Stomach smooth muscle (tissue), 2 donors: ENCODE measurements at regions not wholly inside any gene's neighbourhood (a gene's known extent, or its start where the extent isn't known, plus 50 kb on each side); places are given as distances from the start of the nearest gene placed in this dataset.
"Not testable (repeated sequence)": the region's sequence is repeated elsewhere in the genome, so short reads cannot be mapped to it uniquely, and the experiment has no call there.

Source experiments
- H3K27ac ChIP-seq: one replicate; pipeline ENCODE4 v1.7.0; 2013; ENCODE audit warnings: mild to moderate bottlenecking, low read length, inconsistent platforms
- H3K27me3 ChIP-seq, 2 donors: one replicate each; pipeline ENCODE4 v1.7.0; 2013; ENCODE audit warnings: low read length in 2 of 2; ENCODE audit not compliant: insufficient read depth in 2 of 2, control insufficient read depth in 1 of 2
- H3K36me3 ChIP-seq, 2 donors: one replicate each; pipeline ENCODE4 v1.7.0; 2013; ENCODE audit warnings: low read length in 2 of 2; ENCODE audit not compliant: control insufficient read depth in 2 of 2, insufficient read depth in 2 of 2
- H3K4me1 ChIP-seq: one replicate; pipeline ENCODE4 v1.7.0; 2013; ENCODE audit warnings: low read length; ENCODE audit not compliant: control insufficient read depth, insufficient read depth
- H3K4me3 ChIP-seq, 2 donors: one replicate each; pipeline ENCODE4 v1.7.0; 2013; ENCODE audit warnings: low read length in 2 of 2
- H3K9ac ChIP-seq, 2 donors: one replicate each; pipeline ENCODE4 v1.7.0; 2013; ENCODE audit warnings: low read length in 2 of 2, mild to moderate bottlenecking in 1 of 2
- H3K9me3 ChIP-seq, 2 donors: one replicate each; pipeline ENCODE4 v1.7.0; 2013; ENCODE audit warnings: low read length in 2 of 2; ENCODE audit not compliant: control insufficient read depth in 2 of 2
- donor health status: healthy.
- donor health status: Pancreatic carcinoma.

DNA sequence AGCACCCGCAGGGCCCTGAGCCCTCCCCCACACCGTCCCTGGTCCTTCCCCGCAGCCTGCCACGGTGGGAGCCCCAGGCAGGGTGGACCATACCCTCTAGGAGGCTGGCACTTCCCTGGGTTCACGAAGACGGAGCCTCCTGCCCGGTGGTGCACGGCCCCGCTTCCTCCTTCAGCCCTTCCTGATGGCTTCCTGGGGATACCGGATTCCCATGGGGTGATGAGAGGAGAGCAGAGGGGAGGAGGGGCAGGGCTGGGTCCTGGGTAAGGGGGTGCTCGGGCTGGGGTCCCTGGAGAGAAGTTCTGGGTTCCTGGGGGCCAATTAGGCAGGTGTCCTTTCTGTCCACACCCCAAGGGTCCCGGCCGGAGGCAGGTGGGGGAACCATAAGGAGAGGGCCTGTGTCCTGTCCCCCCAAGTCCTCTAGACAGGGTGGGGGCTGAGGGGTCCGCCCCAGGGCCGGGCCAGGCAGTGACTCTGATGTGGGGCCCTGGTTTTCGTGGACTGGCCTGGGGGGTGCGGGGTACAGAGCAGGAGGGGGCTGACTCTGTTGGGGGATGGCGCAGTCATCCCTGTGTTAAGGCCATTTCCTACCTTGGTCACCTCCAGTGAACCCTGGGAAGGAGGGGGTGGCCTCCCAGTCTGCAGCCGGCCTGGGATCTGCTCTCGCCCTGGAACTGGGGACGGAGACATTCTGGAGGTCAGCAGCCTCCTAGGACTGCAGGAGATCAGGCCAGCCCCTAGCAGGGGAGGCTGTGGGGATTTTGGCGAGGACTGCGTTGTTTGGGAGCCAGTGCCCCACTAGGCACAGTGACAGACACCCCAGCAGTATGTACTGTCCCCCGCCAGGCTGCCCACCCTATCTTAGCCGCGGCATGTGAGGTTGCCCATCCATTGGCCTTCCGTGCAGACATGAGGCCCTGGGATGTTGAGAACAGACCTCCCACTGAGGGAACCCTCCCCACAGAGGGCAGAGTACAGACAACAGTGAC is 366.4 kb downstream of the TMEM121 start:
- H3K4me3 ChIP-seq, H3K27me3 ChIP-seq, H3K4me1 ChIP-seq, H3K9ac ChIP-seq, H3K36me3 ChIP-seq, H3K9me3 ChIP-seq, H3K27ac ChIP-seq: not testable (repeated sequence)

DNA sequence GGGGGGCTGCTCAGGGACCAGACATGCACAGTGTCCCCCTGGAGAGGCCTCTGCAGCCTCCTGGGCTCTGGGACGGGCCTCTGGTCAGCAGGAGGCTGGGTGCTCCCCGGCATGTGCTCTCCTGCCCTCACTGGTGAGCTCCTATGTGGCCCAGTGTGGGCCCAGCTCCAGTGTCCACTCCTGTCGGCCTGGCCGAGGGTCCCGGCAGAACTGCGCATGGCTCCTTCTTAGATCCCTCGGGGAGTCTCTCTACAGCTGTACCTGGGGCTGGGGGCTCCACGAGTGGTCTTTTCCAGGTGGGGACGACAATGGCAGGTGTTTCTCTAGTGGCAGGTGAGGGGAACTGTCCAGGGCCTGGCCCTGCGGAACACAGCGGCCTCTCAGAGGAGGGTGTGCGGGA is 367.3 kb downstream of the TMEM121 start:
- not testable (repeated sequence) for H3K4me3 ChIP-seq, H3K9me3 ChIP-seq, H3K4me1 ChIP-seq, H3K27me3 ChIP-seq, H3K27ac ChIP-seq, H3K36me3 ChIP-seq, H3K9ac ChIP-seq

DNA sequence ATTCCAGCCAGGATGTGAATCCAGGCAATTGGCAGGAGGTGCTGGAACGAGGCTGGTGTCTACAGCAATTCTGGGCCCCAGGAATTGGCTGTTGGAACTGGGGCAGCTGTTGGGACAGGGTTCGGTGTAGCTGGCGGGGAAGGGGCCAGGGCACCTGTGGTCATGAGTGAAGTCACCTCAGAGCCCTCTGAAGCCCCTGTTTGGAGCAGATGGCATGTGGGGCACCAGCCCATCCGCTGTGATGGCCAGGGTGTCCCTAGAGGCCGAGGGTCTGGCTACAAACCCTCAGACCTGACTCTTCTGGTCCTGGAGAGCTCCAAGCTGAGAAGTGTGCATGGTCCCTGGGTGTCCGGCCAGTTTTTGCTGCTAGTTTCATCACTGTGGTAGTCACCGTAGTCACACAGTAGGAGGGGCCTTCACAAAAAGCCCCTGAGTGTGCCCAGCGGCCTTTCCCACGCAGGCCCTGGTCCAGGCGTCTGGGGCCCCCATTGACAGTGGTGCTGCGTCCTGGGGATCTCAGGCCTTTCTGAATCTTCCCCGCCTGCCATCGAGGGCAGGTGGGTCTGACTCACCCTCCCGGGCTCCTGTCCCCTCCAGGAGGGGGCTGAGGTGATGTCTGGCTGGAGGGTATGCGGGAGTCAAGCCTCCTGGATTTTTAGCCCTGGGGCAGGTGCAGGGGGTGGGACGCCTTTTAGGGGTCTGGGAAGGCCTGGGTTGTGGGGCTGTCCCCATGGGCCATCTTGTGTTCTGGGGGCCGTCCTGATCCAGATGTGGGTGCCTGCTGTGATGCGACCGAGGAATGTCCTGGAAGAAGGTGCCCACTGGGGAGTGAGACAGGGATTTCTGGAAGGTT is 368.0 kb downstream of the TMEM121 start:
- no peaks in the 10 kb centered on the region for H3K36me3 ChIP-seq
- H3K9me3 ChIP-seq, result no peaks in the 10 kb centered on the region
- H3K4me3 ChIP-seq, result no peak overlapping the region
- H3K9ac ChIP-seq, result no peak overlapping the region
- no peaks in the 10 kb centered on the region for H3K27me3 ChIP-seq
- H3K27ac ChIP-seq, result no peak overlapping the region
- no peaks in the 10 kb centered on the region for H3K4me1 ChIP-seq

DNA sequence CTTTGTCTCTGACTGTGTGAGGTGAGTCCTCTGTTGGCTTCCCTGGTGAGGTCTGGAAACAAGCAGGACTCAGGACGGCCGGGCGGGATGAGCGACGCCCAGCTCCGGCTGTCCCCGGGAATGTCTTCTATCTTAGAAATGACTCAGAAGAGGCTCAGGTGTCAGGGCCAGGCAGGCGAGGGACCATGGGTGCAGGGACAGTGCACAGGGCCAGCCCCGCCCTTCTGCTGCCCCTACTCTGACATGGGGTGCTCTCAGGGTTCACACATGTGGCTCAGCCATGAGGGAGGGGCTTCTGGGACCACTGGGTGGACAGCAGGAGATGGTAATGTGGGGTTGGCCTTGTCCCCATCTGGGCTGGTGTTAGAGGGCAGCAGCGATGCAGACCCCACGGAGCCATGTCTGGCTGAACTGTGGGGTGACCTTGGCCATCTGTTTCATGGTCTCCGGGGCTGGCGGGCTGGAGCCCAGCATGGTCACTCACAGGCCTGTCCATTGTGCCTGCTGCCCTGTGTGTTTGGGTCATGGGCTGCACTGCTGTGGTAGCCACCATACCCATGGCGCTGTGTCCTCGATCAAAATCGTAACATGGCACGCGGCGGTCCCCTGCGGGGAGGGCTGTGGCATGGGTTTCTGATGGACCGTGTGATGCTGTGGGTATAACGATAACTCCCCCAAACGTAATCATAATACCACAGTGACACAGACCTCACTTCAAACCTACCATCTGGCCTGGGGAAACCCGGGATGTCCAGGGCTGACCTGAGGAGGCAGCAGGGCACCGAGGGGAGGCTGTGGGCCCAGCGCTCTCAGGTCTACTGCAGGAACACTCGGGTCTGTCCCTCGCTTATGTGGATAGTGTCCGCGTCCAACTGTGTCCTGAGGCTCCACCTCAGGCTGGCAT is 368.8 kb downstream of the TMEM121 start:
- H3K9me3 ChIP-seq, result no peaks in the 10 kb centered on the region
- H3K27me3 ChIP-seq, result no peaks in the 10 kb centered on the region

DNA sequence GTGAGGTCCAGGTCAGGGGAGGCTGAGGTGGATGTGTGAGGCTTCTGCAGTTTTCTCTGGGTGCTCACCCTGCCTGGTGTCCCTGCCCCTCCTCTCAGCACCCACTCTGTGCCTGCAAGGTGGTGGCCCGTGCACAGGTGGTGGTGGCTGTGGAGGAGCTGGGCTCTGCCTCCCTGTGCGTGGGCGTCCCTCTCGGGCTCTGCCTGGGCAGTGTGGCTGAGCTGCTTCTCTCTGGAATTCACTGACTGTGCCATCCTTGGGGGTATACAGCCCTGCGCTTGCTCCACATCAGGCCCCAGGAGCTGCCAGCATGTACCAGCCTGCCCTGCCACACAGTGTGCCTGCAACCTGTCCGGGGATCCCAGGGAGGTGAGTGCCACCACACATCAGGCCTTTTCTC is 369.8 kb downstream of the TMEM121 start:
- H3K9ac ChIP-seq, H3K36me3 ChIP-seq, H3K4me3 ChIP-seq, H3K4me1 ChIP-seq, H3K27me3 ChIP-seq, H3K27ac ChIP-seq, H3K9me3 ChIP-seq: not testable (repeated sequence)

More for the DNA sequence above, 368.8 kb downstream of the TMEM121 start:
- Histone ChIP-seq H3K27ac (no peak overlapping the region), H3K4me3 (no peak overlapping the region), H3K36me3 (no peaks in the 10 kb centered on the region), H3K9ac (no peak overlapping the region), H3K4me1 (no peaks in the 10 kb centered on the region)

DNA sequence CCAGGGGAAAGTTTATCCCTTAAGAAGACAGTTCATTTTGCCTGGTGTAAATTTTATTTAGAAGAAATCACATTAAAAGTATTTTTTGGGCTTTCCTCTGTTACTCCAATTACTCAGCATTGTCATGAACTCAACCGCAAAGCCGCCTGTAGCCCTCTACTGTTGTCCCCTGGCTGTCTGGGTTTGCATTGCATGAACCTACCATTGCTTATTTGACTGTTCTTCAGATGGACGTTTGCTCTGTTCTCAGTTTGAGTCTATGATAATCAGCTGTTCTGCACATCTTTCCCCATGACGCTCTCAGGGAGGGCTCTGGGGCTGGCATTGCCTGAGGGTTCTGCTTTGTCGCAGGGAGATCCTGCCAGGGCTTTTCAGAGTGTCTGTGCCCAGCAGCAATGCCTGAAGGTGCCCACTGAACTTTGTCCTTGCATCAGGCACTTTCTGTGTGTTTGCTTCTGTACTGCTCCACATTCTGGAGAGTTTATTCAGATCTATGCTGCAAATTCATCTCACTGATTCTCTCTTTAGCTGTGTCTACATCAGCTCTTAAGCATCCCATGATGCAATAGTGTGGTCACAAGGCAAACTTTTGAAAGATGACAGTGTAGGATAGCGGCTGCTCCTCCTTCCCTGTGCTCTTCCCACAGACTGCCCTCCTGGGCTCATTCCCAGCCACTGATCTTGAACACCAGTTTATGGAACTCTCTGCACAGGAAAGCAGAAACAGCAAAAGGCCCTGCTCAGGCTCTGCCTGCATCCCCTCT is 370.8 kb downstream of the TMEM121 start:
- H3K36me3 ChIP-seq, H3K9me3 ChIP-seq, H3K27me3 ChIP-seq, H3K4me3 ChIP-seq, H3K4me1 ChIP-seq, H3K9ac ChIP-seq, H3K27ac ChIP-seq: not testable (repeated sequence)

DNA sequence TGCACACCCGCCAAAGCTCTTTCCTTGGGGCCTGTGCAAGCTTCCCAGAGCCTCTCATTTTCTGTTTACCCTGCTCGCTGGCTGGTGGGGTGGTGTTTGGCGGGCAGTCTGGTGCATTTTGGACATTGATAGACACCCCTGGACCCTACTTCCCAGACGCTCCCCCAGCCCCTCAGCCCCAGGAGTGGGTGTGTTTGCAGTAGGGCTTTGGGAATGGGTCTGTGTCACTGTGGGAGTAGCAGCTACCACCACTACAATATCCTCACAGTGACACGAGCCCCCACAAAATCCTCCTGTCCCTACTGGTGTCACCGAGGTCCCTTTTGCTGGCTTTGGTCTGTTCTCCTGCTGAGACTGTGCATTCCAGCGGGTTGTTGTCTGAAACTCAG is 371.3 kb downstream of the TMEM121 start:
- H3K9me3 ChIP-seq, result no peaks in the 10 kb centered on the region

DNA sequence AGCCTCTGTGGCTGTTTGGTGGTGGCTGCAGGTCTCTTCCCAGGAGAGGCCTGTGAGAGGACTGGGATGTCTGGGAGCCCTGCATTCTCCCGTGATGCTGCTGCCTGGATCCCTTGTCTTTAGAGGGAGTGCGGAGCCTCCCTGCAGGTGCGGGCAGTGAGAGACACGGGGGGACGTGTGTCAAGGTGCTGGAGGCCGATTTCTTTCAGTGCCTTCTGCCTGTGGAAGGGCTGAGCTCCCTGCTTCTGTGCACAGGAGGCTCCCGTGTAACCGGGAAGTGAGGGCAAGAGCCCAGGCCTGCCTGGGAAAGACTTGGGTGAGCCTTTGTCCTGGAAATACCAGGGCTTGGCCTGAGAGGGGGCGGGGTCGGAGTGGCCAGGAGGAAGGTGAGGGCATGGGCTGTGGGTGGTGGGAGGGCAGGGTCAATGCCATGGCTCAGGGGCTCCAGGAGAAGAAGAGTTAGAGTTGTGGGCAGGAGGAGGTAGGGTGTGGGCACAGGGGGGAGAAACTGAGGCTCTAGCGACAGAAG is 372.2 kb downstream of the TMEM121 start:
- H3K4me3 ChIP-seq, result no peak overlapping the region
- no peaks in the 10 kb centered on the region for H3K36me3 ChIP-seq
- no peaks in the 10 kb centered on the region for H3K9me3 ChIP-seq
- no peak overlapping the region for H3K27ac ChIP-seq
- H3K9ac ChIP-seq, result no peak overlapping the region
- H3K27me3 ChIP-seq, result no peaks in the 10 kb centered on the region
- H3K4me1 ChIP-seq, result no peaks in the 10 kb centered on the region

More for the DNA sequence above, 371.3 kb downstream of the TMEM121 start:
- H3K27me3 ChIP-seq, result no peaks in the 10 kb centered on the region
- no peak overlapping the region for H3K27ac ChIP-seq
- H3K36me3 ChIP-seq, result no peaks in the 10 kb centered on the region
- H3K4me3 ChIP-seq, result no peak overlapping the region
- H3K9ac ChIP-seq, result no peak overlapping the region
- H3K4me1 ChIP-seq, result no peaks in the 10 kb centered on the region

DNA sequence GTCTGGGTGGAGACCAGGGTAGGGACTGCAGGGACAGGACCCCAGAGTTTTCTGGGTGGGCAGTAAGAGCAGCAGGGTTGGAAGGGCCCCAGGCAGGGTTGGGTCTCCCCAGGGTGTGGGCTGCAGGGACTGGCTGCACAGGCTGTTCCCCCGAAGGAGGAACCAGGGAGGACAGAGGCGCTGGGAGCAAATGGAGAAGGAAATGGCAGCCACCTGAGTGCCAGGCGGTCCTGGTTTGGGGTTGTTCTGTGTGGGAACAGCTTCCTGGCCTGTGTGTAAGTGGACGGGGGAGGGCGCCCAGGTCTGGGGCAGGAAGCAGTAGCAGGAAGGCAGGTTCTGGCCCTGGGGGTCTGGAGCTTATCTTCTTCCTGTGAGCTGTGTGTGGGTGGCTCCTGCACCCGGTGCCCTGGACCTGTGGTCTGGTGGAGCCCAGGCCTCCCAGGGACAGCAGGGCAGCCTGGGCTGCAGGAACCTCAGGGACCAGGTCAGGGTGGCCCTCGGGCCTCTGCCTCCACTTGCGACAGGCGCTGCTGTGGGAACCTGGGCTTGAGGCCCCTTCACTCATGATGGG is 372.8 kb downstream of the TMEM121 start:
- no peaks in the 10 kb centered on the region for H3K4me1 ChIP-seq
- no peaks in the 10 kb centered on the region for H3K36me3 ChIP-seq
- H3K4me3 ChIP-seq, result no peak overlapping the region
- no peaks in the 10 kb centered on the region for H3K27me3 ChIP-seq
- no peak overlapping the region for H3K27ac ChIP-seq
- H3K9ac ChIP-seq, result no peak overlapping the region
- no peaks in the 10 kb centered on the region for H3K9me3 ChIP-seq
